Keratinocyte (primary cell): ENCODE measurements at regions not wholly inside any gene's neighbourhood (a gene's known extent, or its start where the extent isn't known, plus 50 kb on each side); places are given as distances from the start of the nearest gene placed in this dataset.

Experiments
- DNase-seq: peaks from one replicate; pipeline ENCODE4 v3.0.0-alpha.2; 2011; ENCODE audit warnings: low read depth, missing footprints, low spot score
- FAIRE-seq: peaks from 2 replicates; lab custom pipeline; 2011; peaks lifted over from hg19 to GRCh38; lab: Jason Lieb, UNC
- H2AFZ ChIP-seq: 2 replicates; pipeline ENCODE4 v1.6.0; 2012; ENCODE audit warnings: low read length, control low read depth, inconsistent platforms; ENCODE audit not compliant: control insufficient read depth
- H3K27ac ChIP-seq: 2 replicates; pipeline ENCODE4 v1.5.1; 2011; ENCODE audit warnings: low read length; ENCODE audit not compliant: control insufficient read depth, insufficient read depth
- H3K27me3 ChIP-seq: 3 replicates; pipeline ENCODE4 v1.6.0; 2011; ENCODE audit warnings: low read length; ENCODE audit not compliant: control insufficient read depth, insufficient read depth; ENCODE audit errors: extremely low read depth
- H3K36me3 ChIP-seq, 2 experiments: 2 replicates in 1 of 2; 3 replicates in 1 of 2; pipeline ENCODE4 v1.5.1; 2011; ENCODE audit warnings: low read length in 2 of 2, mild to moderate bottlenecking in 1 of 2; ENCODE audit not compliant: control insufficient read depth in 2 of 2, insufficient read depth in 2 of 2; ENCODE audit errors: extremely low read depth in 1 of 2
- H3K4me1 ChIP-seq: 3 replicates; pipeline ENCODE4 v1.5.1; 2011; ENCODE audit warnings: low read length; ENCODE audit not compliant: control insufficient read depth, insufficient read depth; ENCODE audit errors: extremely low read depth
- H3K4me2 ChIP-seq: 3 replicates; pipeline ENCODE4 v1.6.0; 2011; ENCODE audit warnings: low read depth, low read length; ENCODE audit not compliant: control insufficient read depth, insufficient read depth; ENCODE audit errors: extremely low read depth
- H3K4me3 ChIP-seq, 3 experiments: fragments of 200-600 bp in 1 of 3; sonication (generic) in 1 of 3; 2 replicates in 2 of 3; 3 replicates in 1 of 3; pipeline ENCODE4 v1.5.1; 2011 to 2016; ENCODE audit warnings: low read length in 3 of 3, mild to moderate bottlenecking in 3 of 3, control low read depth in 2 of 3, inconsistent platforms in 1 of 3, low read depth in 1 of 3, mixed read lengths in 1 of 3, mixed run types in 1 of 3, moderate library complexity in 1 of 3; ENCODE audit not compliant: control insufficient read depth in 2 of 3, insufficient read depth in 2 of 3; ENCODE audit errors: extremely low read depth in 1 of 3
- H3K79me2 ChIP-seq: 2 replicates; pipeline ENCODE4 v1.6.0; 2012; ENCODE audit warnings: low read length; ENCODE audit not compliant: control insufficient read depth, insufficient read depth
- H3K9ac ChIP-seq: 3 replicates; pipeline ENCODE4 v1.6.0; 2011; ENCODE audit warnings: low read length; ENCODE audit not compliant: control insufficient read depth, insufficient read depth; ENCODE audit errors: extremely low read depth
- H3K9me1 ChIP-seq: 3 replicates; pipeline ENCODE4 v1.6.0; 2011; ENCODE audit warnings: low read length; ENCODE audit not compliant: control insufficient read depth, insufficient read depth; ENCODE audit errors: extremely low read depth
- H3K9me3 ChIP-seq: 2 replicates; pipeline ENCODE4 v1.5.1; 2012; ENCODE audit warnings: low read depth, low read length; ENCODE audit not compliant: control insufficient read depth
- H4K20me1 ChIP-seq: 3 replicates; pipeline ENCODE4 v1.6.0; 2011; ENCODE audit warnings: low read length; ENCODE audit not compliant: control insufficient read depth, insufficient read depth; ENCODE audit errors: extremely low read depth
- EZH2 ChIP-seq: IDR thresholded peaks from one replicate; pipeline ENCODE4 v1.6.1; 2012; ENCODE audit warnings: inconsistent platforms, mild to moderate bottlenecking, low read length, moderate library complexity
- dilution Hi-C: fragments of 300-500 bp; cut with MboI; formaldehyde crosslinking; loops from one replicate; pipeline ENCODE4 v1.7.0; 2020; ENCODE audit warnings: low sequenced_read_pairs; ENCODE audit not compliant: extremely low pct_ligation_motif_present
- TF ChIP-seq, protein P1 (sequence below), 3 experiments: IDR thresholded peaks in 1 of 3; conservative IDR thresholded peaks in 1 of 3; optimal IDR thresholded peaks in 1 of 3; 2 replicates in 2 of 3; 3 replicates in 1 of 3; pipeline versions ENCODE3 to v1.5.1; 2011; ENCODE audit warnings: low read length in 3 of 3, mild to moderate bottlenecking in 3 of 3, moderate library complexity in 2 of 3, control low read depth in 1 of 3, inconsistent platforms in 1 of 3; ENCODE audit not compliant: insufficient read depth in 2 of 3; ENCODE audit errors: extremely low read depth in 1 of 3

DNA sequence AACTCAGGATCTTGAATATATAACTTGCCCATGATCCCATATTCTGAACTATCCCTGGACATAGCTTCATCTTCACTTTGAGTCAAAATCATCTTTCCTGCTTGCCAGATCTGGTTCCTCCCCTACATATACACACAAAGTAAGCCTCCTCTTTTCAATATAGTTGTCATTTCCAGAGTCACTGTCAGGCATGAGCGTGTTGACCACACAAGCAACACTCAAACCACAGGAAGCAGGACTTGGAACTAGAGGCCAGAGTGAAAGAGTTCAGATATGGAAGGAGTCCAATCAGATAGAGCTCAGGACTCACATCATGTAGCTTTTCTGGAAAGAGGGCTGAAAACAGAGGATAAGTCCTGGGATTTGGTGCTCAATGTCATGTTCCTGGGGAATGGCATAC, 1140.6 kb downstream of the BCL11B start:
- dilution Hi-C loops, result no loop called here
- no peaks in the 10 kb centered on the region for H3K9me1 ChIP-seq

DNA sequence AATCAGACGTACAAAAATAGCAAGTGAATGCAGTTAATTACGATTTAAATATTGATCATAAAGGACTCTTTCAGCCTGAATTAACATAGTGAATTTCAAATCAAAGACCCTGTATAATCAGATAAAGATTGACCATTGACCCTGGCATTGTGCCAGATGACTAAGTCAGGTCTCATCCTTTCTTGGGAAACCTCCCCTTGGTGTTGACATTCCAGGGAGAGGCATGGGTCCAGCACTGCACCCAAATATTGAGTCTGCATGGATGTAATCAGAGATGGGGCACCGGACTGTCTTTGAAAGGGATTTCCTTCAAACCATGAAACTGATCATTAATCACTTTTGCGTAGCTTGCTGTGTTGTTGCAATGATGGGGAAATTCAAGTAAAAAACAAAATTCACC, 1138.2 kb downstream of the BCL11B start:
- dilution Hi-C loops, result no loop called here
- H3K36me3 ChIP-seq, result no peaks in the 10 kb centered on the region
- no peaks in the 10 kb centered on the region for H3K9me1 ChIP-seq
- H3K4me2 ChIP-seq, result no peak overlapping the region
- peaks cover 2% of the 10 kb centered on the region for H3K4me1 ChIP-seq
- H3K27ac ChIP-seq, result no peak overlapping the region
- no peak overlapping the region for H2AFZ ChIP-seq
- TF ChIP-seq, protein P1, sequence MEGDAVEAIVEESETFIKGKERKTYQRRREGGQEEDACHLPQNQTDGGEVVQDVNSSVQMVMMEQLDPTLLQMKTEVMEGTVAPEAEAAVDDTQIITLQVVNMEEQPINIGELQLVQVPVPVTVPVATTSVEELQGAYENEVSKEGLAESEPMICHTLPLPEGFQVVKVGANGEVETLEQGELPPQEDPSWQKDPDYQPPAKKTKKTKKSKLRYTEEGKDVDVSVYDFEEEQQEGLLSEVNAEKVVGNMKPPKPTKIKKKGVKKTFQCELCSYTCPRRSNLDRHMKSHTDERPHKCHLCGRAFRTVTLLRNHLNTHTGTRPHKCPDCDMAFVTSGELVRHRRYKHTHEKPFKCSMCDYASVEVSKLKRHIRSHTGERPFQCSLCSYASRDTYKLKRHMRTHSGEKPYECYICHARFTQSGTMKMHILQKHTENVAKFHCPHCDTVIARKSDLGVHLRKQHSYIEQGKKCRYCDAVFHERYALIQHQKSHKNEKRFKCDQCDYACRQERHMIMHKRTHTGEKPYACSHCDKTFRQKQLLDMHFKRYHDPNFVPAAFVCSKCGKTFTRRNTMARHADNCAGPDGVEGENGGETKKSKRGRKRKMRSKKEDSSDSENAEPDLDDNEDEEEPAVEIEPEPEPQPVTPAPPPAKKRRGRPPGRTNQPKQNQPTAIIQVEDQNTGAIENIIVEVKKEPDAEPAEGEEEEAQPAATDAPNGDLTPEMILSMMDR (optimal IDR thresholded peaks at IDR 0.05 in 1 of 3, IDR thresholded peaks at IDR 0.05 in 1 of 3, conservative IDR thresholded peaks at IDR 0.05 in 1 of 3; ENCODE audit: extremely low read depth in 1 of 3, insufficient read depth in 2 of 3, low read length in 3 of 3), result no peak
- TF ChIP-seq EZH2, result no peak
- no peak overlapping the region for H3K4me3 ChIP-seq
- DNase-seq (no peak), FAIRE-seq (no peak)
- H3K79me2 ChIP-seq, result no peaks in the 10 kb centered on the region
- no peak overlapping the region for H3K9ac ChIP-seq
- no peaks in the 10 kb centered on the region for H3K9me3 ChIP-seq
- no peaks in the 10 kb centered on the region for H4K20me1 ChIP-seq
- H3K27me3 ChIP-seq, result no peaks in the 10 kb centered on the region

More for the DNA sequence above, 1140.6 kb downstream of the BCL11B start:
- Histone ChIP-seq H3K79me2 (no peaks in the 10 kb centered on the region), H2AFZ (no peak overlapping the region), H3K9ac (no peak overlapping the region), H4K20me1 (no peaks in the 10 kb centered on the region), H3K27me3 (no peaks in the 10 kb centered on the region), H3K4me2 (no peak overlapping the region), H3K4me3 (no peak overlapping the region), H3K27ac (no peak overlapping the region), H3K9me3 (no peaks in the 10 kb centered on the region), H3K4me1 (no peaks in the 10 kb centered on the region), H3K36me3 (no peaks in the 10 kb centered on the region)
- DNase-seq (no peak), FAIRE-seq (no peak)
- TF ChIP-seq EZH2, result no peak
- TF ChIP-seq, protein P1 (optimal IDR thresholded peaks at IDR 0.05 in 1 of 3, IDR thresholded peaks at IDR 0.05 in 1 of 3, conservative IDR thresholded peaks at IDR 0.05 in 1 of 3; ENCODE audit: extremely low read depth in 1 of 3, insufficient read depth in 2 of 3, low read length in 3 of 3), result no peak
